ENCODE measurements at regions not wholly inside any gene's neighbourhood (a gene's known extent, or its start where the extent isn't known, plus 50 kb on each side); places are given as distances from the start of the nearest gene placed in this dataset.
A peak's percentile ranks its signal among the peaks of the same experiment; 100 is the strongest.
"Not testable (repeated sequence)": the region's sequence is repeated elsewhere in the genome, so short reads cannot be mapped to it uniquely, and the experiment has no call there.

DNA sequence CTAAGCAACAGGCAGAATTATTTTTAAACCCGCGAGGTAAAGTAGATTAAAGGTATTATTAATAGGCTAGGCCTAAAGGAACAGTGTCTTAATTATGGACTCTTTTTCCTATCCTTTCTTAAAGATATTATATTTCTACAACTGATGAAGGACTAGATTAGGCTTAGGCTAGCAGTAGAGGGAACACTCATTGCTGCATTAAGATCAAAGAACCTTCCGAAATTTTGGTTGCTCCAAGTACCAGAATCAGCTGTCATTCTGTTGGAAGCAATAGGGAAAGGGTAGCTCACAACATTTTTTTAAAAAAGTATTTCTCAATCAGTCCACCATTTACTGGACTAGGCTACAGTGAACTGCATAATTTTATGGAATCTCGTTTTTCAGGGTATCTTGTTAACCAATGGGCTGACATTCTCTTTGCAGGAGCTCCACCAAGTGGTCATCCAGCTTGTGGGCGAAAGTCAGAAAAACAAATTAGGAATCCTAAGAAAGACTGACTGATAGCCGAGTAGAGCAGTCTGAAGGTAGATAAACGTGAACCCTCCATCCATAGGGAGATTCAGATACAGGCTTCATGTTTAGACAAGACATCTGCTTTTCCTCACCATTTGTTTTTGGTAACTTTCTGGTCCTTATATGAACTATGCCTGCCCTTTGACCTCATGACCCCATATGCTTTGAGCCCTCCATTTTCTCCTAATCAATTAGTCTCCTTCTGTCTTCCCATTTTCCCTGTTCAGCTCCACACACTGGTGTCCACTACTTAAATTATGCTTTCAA lies 103.6 kb upstream of the CHD1 start:
- Mint-ChIP-seq H3K4me3 (peak overlapping the region; percentile 50 to 91 (median 83)), H3K36me3 (no peaks in the 10 kb centered on the region), H3K27ac (peak overlapping the region; percentile 85 to 94 (median 92)), H3K9me3 (no peaks in the 10 kb centered on the region), H3K27me3 (no peaks in the 10 kb centered on the region), H3K4me1 (peaks cover 60 to 76% (median 70%) of the 10 kb centered on the region in 3 donors)
- peak; percentile 27 for DNase-seq
- ATAC-seq (ENCODE audit: low read depth in 2 of 2): peak; percentile 45 to 46

DNA sequence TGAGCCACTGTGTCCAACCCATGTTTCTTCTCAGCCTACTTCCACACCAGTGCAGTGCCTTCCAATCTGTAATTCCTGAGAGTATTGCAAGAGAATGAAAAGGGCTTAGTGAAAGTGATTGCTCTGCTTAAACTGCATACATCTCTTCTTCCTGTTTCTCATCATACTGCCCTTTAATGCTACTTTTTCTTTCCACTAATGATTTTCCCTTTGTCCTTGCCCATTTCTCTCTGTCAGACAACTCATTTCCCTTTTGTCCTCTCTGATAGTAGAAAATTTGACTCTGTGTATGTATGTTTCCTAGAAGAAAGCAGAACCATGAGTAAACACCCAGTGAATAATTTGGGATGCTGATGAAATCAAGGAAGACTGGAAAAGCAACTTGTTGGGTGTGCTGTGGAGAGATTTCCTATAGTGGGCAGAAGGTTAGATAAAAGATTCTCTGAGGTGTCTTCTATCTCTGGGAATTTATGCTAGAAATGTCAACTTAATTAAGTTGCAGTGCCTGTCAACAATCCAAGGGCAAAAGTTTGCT lies 102.2 kb upstream of the CHD1 start:
- ATAC-seq (ENCODE audit: low read depth in 2 of 2): no peak
- H3K4me3 Mint-ChIP-seq: peak overlapping the region in 2 of 8 donors; percentile 8 to 29
- H3K9me3 Mint-ChIP-seq: no peaks in the 10 kb centered on the region
- no peaks in the 10 kb centered on the region for H3K36me3 Mint-ChIP-seq
- no peak for DNase-seq
- H3K27ac Mint-ChIP-seq: peak overlapping the region in 3 of 6 donors; percentile 8 to 90 (median 78)
- H3K27me3 Mint-ChIP-seq: no peaks in the 10 kb centered on the region
- peaks cover 64 to 78% (median 75%) of the 10 kb centered on the region in 3 donors for H3K4me1 Mint-ChIP-seq

GRCh38 chr5:99029172-99029571 lies 100.4 kb upstream of the CHD1 start:
- H3K4me1 Mint-ChIP-seq: peaks cover 61 to 82% (median 75%) of the 10 kb centered on the region in 3 donors
- no peaks in the 10 kb centered on the region for H3K9me3 Mint-ChIP-seq

GRCh38 chr5:99028170-99028569 lies 99.4 kb upstream of the CHD1 start:
- not testable (repeated sequence) for H3K36me3 Mint-ChIP-seq; H3K27me3 Mint-ChIP-seq; H3K9me3 Mint-ChIP-seq; ATAC-seq (ENCODE audit: low read depth in 2 of 2); DNase-seq
- peaks cover 53 to 74% (median 65%) of the 10 kb centered on the region in 3 donors for H3K4me1 Mint-ChIP-seq
- peak overlapping the region; percentile 16 to 94 (median 84) for H3K27ac Mint-ChIP-seq
- peak overlapping the region; percentile 20 to 83 (median 59) for H3K4me3 Mint-ChIP-seq

More at GRCh38 chr5:99029172-99029571, 100.4 kb upstream of the CHD1 start:
- H3K36me3 Mint-ChIP-seq: no peaks in the 10 kb centered on the region
- DNase-seq (no peak), ATAC-seq (ENCODE audit: low read depth in 2 of 2) (no peak)
- peak overlapping the region in 3 of 6 donors; percentile 63 to 78 (median 76) for H3K27ac Mint-ChIP-seq
- H3K4me3 Mint-ChIP-seq: no peak overlapping the region
- H3K27me3 Mint-ChIP-seq: no peaks in the 10 kb centered on the region

DNA sequence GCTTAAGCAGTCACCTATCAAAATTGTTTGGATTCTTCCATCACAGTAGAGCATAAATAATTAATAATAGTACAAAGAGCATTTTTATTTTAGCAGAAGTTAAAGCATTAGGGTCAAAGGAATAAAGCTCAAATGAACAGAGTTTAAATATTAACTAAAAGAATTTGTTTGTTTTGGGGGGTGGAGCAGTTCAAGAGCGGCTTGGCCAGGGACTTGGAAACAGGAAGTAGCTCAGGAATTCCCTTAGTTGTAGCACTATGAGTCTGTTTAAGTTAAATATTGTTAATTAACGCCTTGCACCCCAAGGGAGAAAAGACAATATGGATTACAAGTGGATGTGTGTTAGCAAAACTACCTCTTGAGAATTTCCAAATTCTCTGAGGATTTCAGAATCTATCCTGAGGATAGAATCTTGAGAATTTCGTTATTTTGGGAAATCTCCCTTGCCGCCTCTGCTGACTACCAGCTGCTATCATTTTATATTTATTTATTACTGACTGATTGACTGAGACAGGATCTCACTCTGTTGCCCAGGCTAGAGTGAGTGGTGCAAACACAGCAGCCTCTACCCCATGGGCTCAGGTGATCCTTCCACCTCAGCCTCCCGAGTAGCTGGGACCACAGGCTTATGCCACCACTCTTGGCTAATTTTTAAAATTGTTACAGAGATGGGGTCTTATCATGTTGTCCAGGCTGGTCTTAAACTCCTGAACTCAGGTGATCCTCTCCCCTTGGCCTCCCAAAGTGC lies 96.7 kb upstream of the CHD1 start:
- H3K9me3 Mint-ChIP-seq: no peaks in the 10 kb centered on the region
- ATAC-seq (ENCODE audit: low read depth in 2 of 2): no peak
- H3K36me3 Mint-ChIP-seq: no peaks in the 10 kb centered on the region
- no peaks in the 10 kb centered on the region for H3K27me3 Mint-ChIP-seq
- H3K27ac Mint-ChIP-seq: peak overlapping the region in 2 of 6 donors; percentile 67 to 78
- peaks cover 39 to 55% (median 45%) of the 10 kb centered on the region in 3 donors for H3K4me1 Mint-ChIP-seq
- H3K4me3 Mint-ChIP-seq: peak overlapping the region in 1 of 8 donors; percentile 45
- no peak for DNase-seq

DNA sequence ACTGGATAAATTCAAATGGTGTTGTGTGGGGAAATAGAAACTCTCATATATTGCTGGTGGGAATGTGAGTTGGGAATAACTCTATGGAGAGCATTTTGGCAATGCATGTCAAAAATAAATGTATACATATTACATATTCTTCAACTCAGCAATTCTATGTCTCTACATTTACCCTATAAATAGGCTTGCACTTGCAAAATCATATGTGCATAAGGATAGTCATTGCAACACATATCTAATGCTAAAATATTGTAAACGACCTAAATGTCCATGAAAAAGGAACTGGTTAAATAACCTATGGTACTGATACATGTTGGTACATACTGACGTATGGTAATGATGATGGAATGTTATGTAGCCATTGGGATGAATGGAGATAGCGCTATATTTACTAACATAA lies 94.5 kb upstream of the CHD1 start:
- ATAC-seq (ENCODE audit: low read depth in 2 of 2) (no peak), DNase-seq (no peak)
- Mint-ChIP-seq H3K27me3 (no peaks in the 10 kb centered on the region), H3K36me3 (no peaks in the 10 kb centered on the region), H3K4me1 (peaks cover 23 to 34% (median 24%) of the 10 kb centered on the region in 3 donors), H3K9me3 (no peaks in the 10 kb centered on the region), H3K4me3 (no peak overlapping the region), H3K27ac (no peak overlapping the region)

- DNase-seq (no peak), ATAC-seq (ENCODE audit: low read depth in 2 of 2) (no peak)
- Mint-ChIP-seq H3K9me3 (no peaks in the 10 kb centered on the region), H3K36me3 (no peaks in the 10 kb centered on the region), H3K4me1 (peaks cover 12 to 24% (median 14%) of the 10 kb centered on the region in 3 donors), H3K27me3 (no peaks in the 10 kb centered on the region), H3K4me3 (no peak overlapping the region), H3K27ac (peak overlapping the region in 1 of 6 donors; percentile 24)
Measured at GRCh38 chr5:99022250-99022649, 93.4 kb upstream of the CHD1 start.

- ATAC-seq (ENCODE audit: low read depth in 2 of 2) (no peak), DNase-seq (no peak)
- no peaks in the 10 kb centered on the region for H3K27me3 Mint-ChIP-seq
- no peaks in the 10 kb centered on the region for H3K36me3 Mint-ChIP-seq
- no peak overlapping the region for H3K27ac Mint-ChIP-seq
- H3K4me1 Mint-ChIP-seq: peaks cover 1 to 9% (median 4%) of the 10 kb centered on the region in 3 donors
- H3K9me3 Mint-ChIP-seq: no peaks in the 10 kb centered on the region
- H3K4me3 Mint-ChIP-seq: no peak overlapping the region
Measured at GRCh38 chr5:99020698-99021048, 91.9 kb upstream of the CHD1 start.

DNA sequence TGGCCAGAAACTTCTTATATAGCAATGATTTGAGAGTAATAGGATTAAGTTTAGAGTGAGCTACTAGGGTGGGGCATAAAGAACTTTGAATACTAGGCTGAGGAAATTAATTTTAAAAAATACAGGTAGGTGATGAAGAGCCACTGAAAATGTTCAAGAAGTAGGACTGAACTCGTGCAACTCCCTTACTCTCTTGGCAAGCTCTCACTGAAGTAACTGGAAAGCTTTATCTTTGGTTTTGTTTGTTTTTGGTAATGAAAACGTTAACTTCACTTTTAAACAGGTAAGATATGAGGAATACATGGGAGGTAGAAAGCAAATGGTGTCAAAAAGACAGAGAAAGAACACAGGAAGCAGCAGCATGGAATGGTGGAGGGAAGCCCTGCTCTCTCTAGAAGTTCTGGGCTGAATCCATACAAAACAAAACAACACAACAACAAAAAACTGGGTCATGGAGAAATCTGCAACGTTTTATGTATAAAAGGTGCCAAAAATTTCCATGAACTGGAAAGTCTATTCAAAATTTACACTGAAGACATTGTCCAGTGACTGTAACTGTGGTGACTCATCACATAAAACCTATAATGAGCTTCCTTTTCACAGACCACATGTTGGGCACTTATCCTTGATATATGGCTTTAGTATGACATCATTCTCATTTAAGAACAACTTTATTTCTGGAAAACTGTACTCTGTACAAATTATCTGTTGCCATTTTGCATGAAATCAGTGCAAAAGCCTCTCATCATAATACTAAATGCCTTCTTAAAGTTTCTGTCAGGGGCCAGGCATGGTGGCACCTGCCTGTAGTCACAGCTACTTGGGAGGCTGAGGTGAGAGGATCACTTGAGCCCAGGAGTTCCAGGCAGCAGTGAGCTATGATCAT lies 91.2 kb upstream of the CHD1 start:
- Mint-ChIP-seq H3K9me3 (no peaks in the 10 kb centered on the region), H3K27ac (peak overlapping the region in 2 of 6 donors; percentile 27 to 76), H3K27me3 (no peaks in the 10 kb centered on the region), H3K4me3 (no peak overlapping the region), H3K4me1 (peaks cover 0 to 4% (median 4%) of the 10 kb centered on the region in 3 donors), H3K36me3 (no peaks in the 10 kb centered on the region)
- ATAC-seq (ENCODE audit: low read depth in 2 of 2) (no peak), DNase-seq (no peak)

- no peak overlapping the region for H3K4me3 Mint-ChIP-seq
Measured at GRCh38 chr5:99019254-99019653, 90.4 kb upstream of the CHD1 start.

GRCh38 chr5:99010294-99010693 lies 81.5 kb upstream of the CHD1 start:
- peaks cover 6 to 8% (median 6%) of the 10 kb centered on the region in 3 donors for H3K4me1 Mint-ChIP-seq
- no peaks in the 10 kb centered on the region for H3K36me3 Mint-ChIP-seq
- H3K9me3 Mint-ChIP-seq: no peaks in the 10 kb centered on the region
- DNase-seq (no peak), ATAC-seq (ENCODE audit: low read depth in 2 of 2) (no peak)
- no peak overlapping the region for H3K27ac Mint-ChIP-seq
- no peaks in the 10 kb centered on the region for H3K27me3 Mint-ChIP-seq
- H3K4me3 Mint-ChIP-seq: no peak overlapping the region

More at GRCh38 chr5:99019254-99019653, 90.4 kb upstream of the CHD1 start:
- Mint-ChIP-seq H3K36me3 (no peaks in the 10 kb centered on the region), H3K27ac (no peak overlapping the region), H3K4me1 (peaks cover 0 to 2% (median 0%) of the 10 kb centered on the region in 3 donors), H3K9me3 (no peaks in the 10 kb centered on the region), H3K27me3 (no peaks in the 10 kb centered on the region)
- DNase-seq (no peak), ATAC-seq (ENCODE audit: low read depth in 2 of 2) (no peak)

GRCh38 chr5:99008009-99008408 lies 79.2 kb upstream of the CHD1 start:
- not testable (repeated sequence) for ATAC-seq (ENCODE audit: low read depth in 2 of 2); H3K4me3 Mint-ChIP-seq; H3K9me3 Mint-ChIP-seq; H3K36me3 Mint-ChIP-seq; DNase-seq; H3K27me3 Mint-ChIP-seq
- H3K4me1 Mint-ChIP-seq: peaks cover 13 to 21% (median 16%) of the 10 kb centered on the region in 3 donors
- H3K27ac Mint-ChIP-seq: peak overlapping the region in 1 of 6 donors; percentile 63

DNA sequence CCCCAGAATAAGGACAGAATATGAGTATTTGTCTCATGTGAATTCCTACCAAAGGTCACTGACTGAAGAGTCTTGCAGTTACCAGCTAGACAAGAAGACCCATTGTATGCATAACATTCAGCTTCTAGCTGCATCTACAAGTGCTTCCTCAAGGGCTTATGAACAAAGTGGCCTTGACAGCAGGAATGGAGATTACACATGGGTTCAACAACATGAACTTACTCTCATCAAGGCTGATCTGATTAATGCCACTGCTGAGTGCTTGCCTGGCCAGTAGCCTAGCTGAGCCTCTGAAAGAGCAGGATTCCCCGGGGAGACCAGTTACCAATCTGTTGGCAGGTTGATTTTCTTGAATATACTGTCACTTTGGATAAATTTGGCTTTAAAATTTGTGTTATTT lies 76.7 kb upstream of the CHD1 start:
- H3K4me1 Mint-ChIP-seq: peaks cover 16 to 21% (median 20%) of the 10 kb centered on the region in 3 donors
- H3K4me3 Mint-ChIP-seq: no peak overlapping the region
- peak overlapping the region; percentile 16 to 91 (median 71) for H3K27ac Mint-ChIP-seq
- DNase-seq: no peak
- H3K9me3 Mint-ChIP-seq: no peaks in the 10 kb centered on the region
- H3K36me3 Mint-ChIP-seq: no peaks in the 10 kb centered on the region
- ATAC-seq (ENCODE audit: low read depth in 2 of 2): no peak
- no peaks in the 10 kb centered on the region for H3K27me3 Mint-ChIP-seq

All from naive B cell (primary cell).